GM23338 (cell line): ENCODE measurements at regions not wholly inside any gene's neighbourhood (a gene's known extent, or its start where the extent isn't known, plus 50 kb on each side); places are given as distances from the start of the nearest gene placed in this dataset.

Source experiments
- ATAC-seq: fragments of 200-7000 bp; cut with Tn5 transposase; 3 replicates; pipeline ENCODE4 v1.9.1; 2020
- DNase-seq: peaks from one replicate; pipeline ENCODE4 v3.0.0-alpha.2; 2015; ENCODE audit warnings: low spot score
- H2AFZ ChIP-seq: fragments of 200-600 bp; sonication (generic); 2 replicates; pipeline ENCODE4 v1.8.0; 2016; ENCODE audit warnings: antibody characterized with exemption, mild to moderate bottlenecking, moderate library complexity
- H3F3A ChIP-seq: fragments of 200-600 bp; sonication (generic); replicated peaks from 2 replicates; pipeline ENCODE4 v1.8.0; 2017; ENCODE audit warnings: antibody characterized with exemption, mixed run types, low read depth
- H3K27ac ChIP-seq: fragments of 200-600 bp; sonication (generic); 2 replicates; pipeline ENCODE4 v1.6.1; 2016; ENCODE audit warnings: low read depth
- H3K27me3 ChIP-seq: fragments of 200-600 bp; sonication (generic); 2 replicates; pipeline ENCODE4 v1.8.0; 2016; ENCODE audit warnings: mild to moderate bottlenecking, mixed run types, moderate library complexity; ENCODE audit not compliant: insufficient read depth
- H3K36me3 ChIP-seq: fragments of 200-600 bp; sonication (generic); 2 replicates; pipeline ENCODE4 v1.8.0; 2016; ENCODE audit warnings: mild to moderate bottlenecking; ENCODE audit not compliant: insufficient read depth
- H3K4me1 ChIP-seq: fragments of 200-600 bp; sonication (generic); 2 replicates; pipeline ENCODE4 v1.8.0; 2016; ENCODE audit warnings: mild to moderate bottlenecking, moderate library complexity; ENCODE audit not compliant: insufficient read depth
- H3K4me2 ChIP-seq: fragments of 200-600 bp; sonication (generic); 2 replicates; pipeline ENCODE4 v1.7.1; 2017; ENCODE audit warnings: mixed run types
- H3K4me3 ChIP-seq: fragments of 200-600 bp; sonication (generic); 2 replicates; pipeline ENCODE4 v1.6.1; 2016; ENCODE audit warnings: mixed run types
- H3K79me2 ChIP-seq: fragments of 200-600 bp; sonication (generic); replicated peaks from 2 replicates; pipeline ENCODE4 v1.8.0; 2017; ENCODE audit warnings: mild to moderate bottlenecking; ENCODE audit not compliant: insufficient read depth
- H3K9me2 ChIP-seq: fragments of 200-600 bp; sonication (generic); 2 replicates; pipeline ENCODE4 v1.8.0; 2017; ENCODE audit not compliant: insufficient read depth
- H4K20me1 ChIP-seq: fragments of 200-600 bp; sonication (generic); replicated peaks from 2 replicates; pipeline ENCODE4 v1.8.0; 2017; ENCODE audit warnings: mild to moderate bottlenecking; ENCODE audit not compliant: insufficient read depth
- H3K27ac Mint-ChIP-seq: 2 replicates; pipeline ENCODE4 v1.8.0; 2020; ENCODE audit warnings: inconsistent platforms, mild to moderate bottlenecking, moderate library complexity, mixed read lengths
- H3K27me3 Mint-ChIP-seq: 3 replicates; pipeline ENCODE4 v1.8.0; 2022; ENCODE audit warnings: low read depth, mild to moderate bottlenecking, moderate library complexity, mixed read lengths, inconsistent platforms; ENCODE audit not compliant: insufficient read depth, poor library complexity
- H3K36me3 Mint-ChIP-seq: 3 replicates; pipeline ENCODE4 v1.8.0; 2021; ENCODE audit warnings: low read depth, mild to moderate bottlenecking, inconsistent platforms, moderate library complexity, mixed read lengths
- H3K4me1 Mint-ChIP-seq: 3 replicates; pipeline ENCODE4 v1.8.0; 2020; ENCODE audit warnings: mild to moderate bottlenecking, inconsistent platforms, mixed read lengths
- H3K4me3 Mint-ChIP-seq: 3 replicates; pipeline ENCODE4 v1.8.0; 2021; ENCODE audit warnings: moderate library complexity, mild to moderate bottlenecking, inconsistent platforms, mixed read lengths
- H3K9me3 Mint-ChIP-seq: 3 replicates; pipeline ENCODE4 v1.8.0; 2020; ENCODE audit warnings: moderate library complexity, mild to moderate bottlenecking, inconsistent platforms, mixed read lengths
- JUNB ChIP-seq: IDR thresholded peaks from one replicate; pipeline ENCODE4 v1.6.1; 2016; ENCODE audit warnings: antibody characterized with exemption; ENCODE audit not compliant: unreplicated experiment
- NANOG ChIP-seq: IDR thresholded peaks from 2 replicates; pipeline ENCODE4 v1.6.1; 2016; ENCODE audit warnings: antibody characterized with exemption, borderline replicate concordance
- POLR2AphosphoS5 ChIP-seq: IDR thresholded peaks from 2 replicates; pipeline ENCODE4 v1.6.1; 2016; ENCODE audit warnings: antibody characterized with exemption, low read depth
- ZNF331 ChIP-seq: fragments of 250-450 bp; sonication (Bioruptor Pico); IDR thresholded peaks from 2 replicates; pipeline ENCODE4 v1.5.0; 2020; ENCODE audit warnings: low read depth, mild to moderate bottlenecking, moderate library complexity
- ZNF462 ChIP-seq: fragments of 250-450 bp; sonication (Bioruptor Pico); IDR thresholded peaks from 2 replicates; pipeline ENCODE4 v1.5.0; 2020; ENCODE audit warnings: mild to moderate bottlenecking, moderate library complexity
- TF ChIP-seq, protein P1 (sequence below), 2 experiments: fragments of 200-600 bp in 1 of 2; sonication (generic) in 1 of 2; conservative IDR thresholded peaks; 2 replicates each; pipeline versions ENCODE4 v1.5.1 to v1.6.1; 2016 to 2017; ENCODE audit warnings: antibody characterized with exemption in 2 of 2, low read depth in 2 of 2, mild to moderate bottlenecking in 2 of 2, moderate library complexity in 1 of 2
- TF ChIP-seq, protein P2 (sequence below): IDR thresholded peaks from one replicate; pipeline ENCODE4 v1.6.1; 2018; ENCODE audit warnings: antibody characterized with exemption; ENCODE audit not compliant: unreplicated experiment

DNA sequence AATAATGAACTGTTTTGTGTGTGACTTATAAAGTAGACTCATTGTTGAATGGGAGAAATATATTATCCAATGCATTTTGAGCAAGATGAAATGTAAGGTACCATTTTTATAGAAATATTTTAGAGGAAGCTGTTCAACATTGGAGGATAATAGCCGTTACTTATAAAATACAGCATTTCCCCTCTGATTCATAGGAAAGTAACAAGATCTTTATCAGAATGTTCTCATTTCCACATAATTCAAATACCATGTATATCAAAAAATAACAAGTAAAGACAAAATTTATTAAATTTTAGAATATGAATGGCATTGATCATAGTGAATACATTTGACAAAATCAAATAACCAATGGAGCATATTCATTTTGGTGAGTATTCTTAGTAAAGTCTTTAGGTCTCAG is 346.7 kb upstream of the PTGER4 start (continued):
- TF ChIP-seq, protein P1, sequence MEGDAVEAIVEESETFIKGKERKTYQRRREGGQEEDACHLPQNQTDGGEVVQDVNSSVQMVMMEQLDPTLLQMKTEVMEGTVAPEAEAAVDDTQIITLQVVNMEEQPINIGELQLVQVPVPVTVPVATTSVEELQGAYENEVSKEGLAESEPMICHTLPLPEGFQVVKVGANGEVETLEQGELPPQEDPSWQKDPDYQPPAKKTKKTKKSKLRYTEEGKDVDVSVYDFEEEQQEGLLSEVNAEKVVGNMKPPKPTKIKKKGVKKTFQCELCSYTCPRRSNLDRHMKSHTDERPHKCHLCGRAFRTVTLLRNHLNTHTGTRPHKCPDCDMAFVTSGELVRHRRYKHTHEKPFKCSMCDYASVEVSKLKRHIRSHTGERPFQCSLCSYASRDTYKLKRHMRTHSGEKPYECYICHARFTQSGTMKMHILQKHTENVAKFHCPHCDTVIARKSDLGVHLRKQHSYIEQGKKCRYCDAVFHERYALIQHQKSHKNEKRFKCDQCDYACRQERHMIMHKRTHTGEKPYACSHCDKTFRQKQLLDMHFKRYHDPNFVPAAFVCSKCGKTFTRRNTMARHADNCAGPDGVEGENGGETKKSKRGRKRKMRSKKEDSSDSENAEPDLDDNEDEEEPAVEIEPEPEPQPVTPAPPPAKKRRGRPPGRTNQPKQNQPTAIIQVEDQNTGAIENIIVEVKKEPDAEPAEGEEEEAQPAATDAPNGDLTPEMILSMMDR (conservative IDR thresholded peaks at IDR 0.05; ENCODE audit: low read depth in 2 of 2) = no peak
- TF ChIP-seq POLR2AphosphoS5 = no peak
- TF ChIP-seq, protein P2, sequence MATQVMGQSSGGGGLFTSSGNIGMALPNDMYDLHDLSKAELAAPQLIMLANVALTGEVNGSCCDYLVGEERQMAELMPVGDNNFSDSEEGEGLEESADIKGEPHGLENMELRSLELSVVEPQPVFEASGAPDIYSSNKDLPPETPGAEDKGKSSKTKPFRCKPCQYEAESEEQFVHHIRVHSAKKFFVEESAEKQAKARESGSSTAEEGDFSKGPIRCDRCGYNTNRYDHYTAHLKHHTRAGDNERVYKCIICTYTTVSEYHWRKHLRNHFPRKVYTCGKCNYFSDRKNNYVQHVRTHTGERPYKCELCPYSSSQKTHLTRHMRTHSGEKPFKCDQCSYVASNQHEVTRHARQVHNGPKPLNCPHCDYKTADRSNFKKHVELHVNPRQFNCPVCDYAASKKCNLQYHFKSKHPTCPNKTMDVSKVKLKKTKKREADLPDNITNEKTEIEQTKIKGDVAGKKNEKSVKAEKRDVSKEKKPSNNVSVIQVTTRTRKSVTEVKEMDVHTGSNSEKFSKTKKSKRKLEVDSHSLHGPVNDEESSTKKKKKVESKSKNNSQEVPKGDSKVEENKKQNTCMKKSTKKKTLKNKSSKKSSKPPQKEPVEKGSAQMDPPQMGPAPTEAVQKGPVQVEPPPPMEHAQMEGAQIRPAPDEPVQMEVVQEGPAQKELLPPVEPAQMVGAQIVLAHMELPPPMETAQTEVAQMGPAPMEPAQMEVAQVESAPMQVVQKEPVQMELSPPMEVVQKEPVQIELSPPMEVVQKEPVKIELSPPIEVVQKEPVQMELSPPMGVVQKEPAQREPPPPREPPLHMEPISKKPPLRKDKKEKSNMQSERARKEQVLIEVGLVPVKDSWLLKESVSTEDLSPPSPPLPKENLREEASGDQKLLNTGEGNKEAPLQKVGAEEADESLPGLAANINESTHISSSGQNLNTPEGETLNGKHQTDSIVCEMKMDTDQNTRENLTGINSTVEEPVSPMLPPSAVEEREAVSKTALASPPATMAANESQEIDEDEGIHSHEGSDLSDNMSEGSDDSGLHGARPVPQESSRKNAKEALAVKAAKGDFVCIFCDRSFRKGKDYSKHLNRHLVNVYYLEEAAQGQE = no peak

- H3F3A ChIP-seq = no peaks in the 10 kb centered on the region
- no peak overlapping the region for H3K4me3 Mint-ChIP-seq
- H3K4me2 ChIP-seq = no peak overlapping the region
- H3K36me3 Mint-ChIP-seq = no peaks in the 10 kb centered on the region
- no peaks in the 10 kb centered on the region for H3K27me3 ChIP-seq
- H3K27me3 Mint-ChIP-seq = peaks cover 1% of the 10 kb centered on the region
- no peak overlapping the region for H3K27ac Mint-ChIP-seq
- DNase-seq (no peak), ATAC-seq (no peak)
- no peak overlapping the region for H3K27ac ChIP-seq
- no peaks in the 10 kb centered on the region for H3K4me1 ChIP-seq
- H3K4me3 ChIP-seq = no peak overlapping the region
- H2AFZ ChIP-seq = no peak overlapping the region
- H3K9me3 Mint-ChIP-seq = no peaks in the 10 kb centered on the region
- H3K9me2 ChIP-seq = no peaks in the 10 kb centered on the region
- no peaks in the 10 kb centered on the region for H3K4me1 Mint-ChIP-seq
- H4K20me1 ChIP-seq = no peaks in the 10 kb centered on the region
- no peaks in the 10 kb centered on the region for H3K36me3 ChIP-seq
- H3K79me2 ChIP-seq = no peaks in the 10 kb centered on the region
- TF ChIP-seq ZNF462 (CRISPR knock-in tag) (no peak), JUNB (no peak), NANOG (no peak), ZNF331 (CRISPR knock-in tag) (no peak)
- TF ChIP-seq, protein P1 (conservative IDR thresholded peaks at IDR 0.05; ENCODE audit: low read depth in 2 of 2) = no peak
- TF ChIP-seq, protein P2 = no peak
Measured at GRCh38 chr5:40331616-40332015, 348.1 kb upstream of the PTGER4 start.
